Kidney glomerular epithelial cell (primary cell): ENCODE measurements at regions not wholly inside any gene's neighbourhood (a gene's known extent, or its start where the extent isn't known, plus 50 kb on each side); places are given as distances from the start of the nearest gene placed in this dataset.

Experiments
- DNase-seq: peaks from one replicate; lab custom pipeline; 2025; lab: John Stamatoyannopoulos, UW

GRCh38 chr18:73918816-73919215, 228.8 kb downstream of the FBXO15 start:
- no peak for DNase-seq

GRCh38 chr18:73917046-73917445, 230.6 kb downstream of the FBXO15 start:
- no peak for DNase-seq

- no peak for DNase-seq
Observed at GRCh38 chr18:73913505-73913904, 234.1 kb downstream of the FBXO15 start.

GRCh38 chr18:73908323-73908722, 239.3 kb downstream of the FBXO15 start:
- DNase-seq = peak; percentile 1

- DNase-seq = no peak
Observed at GRCh38 chr18:73901566-73901965, 246.1 kb downstream of the FBXO15 start.

GRCh38 chr18:73901151-73901550, 246.5 kb downstream of the FBXO15 start:
- no peak for DNase-seq

GRCh38 chr18:73900106-73900835, 247.4 kb downstream of the FBXO15 start:
- DNase-seq = no peak

- DNase-seq = no peak
Observed at GRCh38 chr18:73897517-73897916, 250.1 kb downstream of the FBXO15 start.

GRCh38 chr18:73896685-73897084, 250.9 kb downstream of the FBXO15 start:
- no peak for DNase-seq

GRCh38 chr18:73895701-73896100, 251.9 kb downstream of the FBXO15 start:
- no peak for DNase-seq

GRCh38 chr18:73893880-73894279, 253.8 kb downstream of the FBXO15 start:
- DNase-seq = no peak

GRCh38 chr18:73891572-73892421, 255.8 kb downstream of the FBXO15 start:
- no peak for DNase-seq

GRCh38 chr18:73888565-73888964, 259.1 kb downstream of the FBXO15 start:
- no peak for DNase-seq

GRCh38 chr18:73887801-73888200, 259.8 kb downstream of the FBXO15 start:
- DNase-seq = no peak

GRCh38 chr18:73884868-73885267, 262.8 kb downstream of the FBXO15 start:
- no peak for DNase-seq

- DNase-seq = no peak
Observed at GRCh38 chr18:73881396-73881917, 266.2 kb downstream of the FBXO15 start.

GRCh38 chr18:73880387-73880786, 267.2 kb downstream of the FBXO15 start:
- no peak for DNase-seq

GRCh38 chr18:73879766-73880165, 267.9 kb downstream of the FBXO15 start:
- DNase-seq = no peak

- DNase-seq = no peak
Observed at GRCh38 chr18:73879328-73879727, 268.3 kb downstream of the FBXO15 start.

- no peak for DNase-seq
Observed at GRCh38 chr18:73869182-73869581, 278.5 kb downstream of the FBXO15 start.

- no peak for DNase-seq
Observed at GRCh38 chr18:73861771-73862170, 285.9 kb downstream of the FBXO15 start.

GRCh38 chr18:73859837-73860397, 287.7 kb downstream of the FBXO15 start:
- no peak for DNase-seq
